Stomach (tissue), 8 donors: ENCODE measurements at regions not wholly inside any gene's neighbourhood (a gene's known extent, or its start where the extent isn't known, plus 50 kb on each side); places are given as distances from the start of the nearest gene placed in this dataset.

ENCODE experiments used
- DNase-seq, 2 donors: peaks; one replicate each; pipeline versions ENCODE4 v3.0.0 to v3.0.0-alpha.2; 2013 to 2019
- H3K27ac ChIP-seq, 5 donors: fragments of 200-600 bp in 4 of 5; sonication (generic) in 4 of 5; one replicate each; pipeline ENCODE4 v1.5.1; 2013 to 2019; ENCODE audit warnings: mild to moderate bottlenecking in 1 of 5, moderate library complexity in 1 of 5
- H3K27me3 ChIP-seq, 3 donors: fragments of 200-600 bp; sonication (generic); one replicate each; pipeline ENCODE4 v1.5.1; 2017 to 2019; ENCODE audit warnings: mixed run types in 1 of 3
- H3K36me3 ChIP-seq, 4 donors: fragments of 200-600 bp; sonication (generic); 1 replicate in 3 of 4; 2 replicates in 1 of 4; pipeline ENCODE4 v1.5.1; 2016 to 2019
- H3K4me1 ChIP-seq, 4 donors: fragments of 200-600 bp; sonication (generic); one replicate each; pipeline ENCODE4 v1.5.1; 2016 to 2019
- H3K4me3 ChIP-seq, 4 donors: fragments of 200-600 bp; sonication (generic) in 3 of 4; one replicate each; pipeline ENCODE4 v1.5.1; 2016 to 2019; ENCODE audit warnings: mild to moderate bottlenecking in 1 of 4
- H3K9me3 ChIP-seq, 4 donors: fragments of 200-600 bp; sonication (generic); one replicate each; pipeline ENCODE4 v1.5.1; 2016 to 2019
- EP300 ChIP-seq: sonication (generic); formaldehyde crosslinking; IDR thresholded peaks from one replicate; pipeline ENCODE4 v1.6.1; 2017; ENCODE audit warnings: antibody characterized with exemption
- POLR2A ChIP-seq, 4 donors: fragments of 450-650 bp; IDR thresholded peaks; one replicate each; pipeline ENCODE4 v1.6.1; 2016; ENCODE audit warnings: antibody characterized with exemption in 4 of 4, control low read depth in 2 of 4, mild to moderate bottlenecking in 1 of 4, moderate library complexity in 1 of 4
- POLR2AphosphoS5 ChIP-seq, 3 donors: sonication (generic); formaldehyde crosslinking; IDR thresholded peaks; one replicate each; pipeline ENCODE4 v1.6.1; 2016; ENCODE audit warnings: antibody characterized with exemption in 3 of 3
- WGBS, 5 donors: extraction: QIAGEN DNeasy Blood & Tissue Kit in 3 of 5; methylation state at CpG; one replicate each; pipeline versions ENCODE4 v1.1.5 to v1.1.7; 2013 to 2018; 5-methylcytosine and 5-hydroxymethylcytosine counted together
- intact Hi-C: fragments of 100-400 bp; cut with DNase I; formaldehyde crosslinking; loops from one replicate; pipeline ENCODE4 v1.15.1; 2023; ENCODE audit warnings: low total_unique reads
- TF ChIP-seq, protein P1 (sequence below), 7 experiments: fragments of 450-650 bp in 4 of 7; fragments of 200-600 bp in 3 of 7; sonication (generic) in 3 of 7; IDR thresholded peaks; one replicate each; pipeline ENCODE4 v1.5.1; 2016 to 2019; ENCODE audit warnings: antibody characterized with exemption in 7 of 7, control low read depth in 2 of 7, mild to moderate bottlenecking in 1 of 7
- donor health status: healthy with polysubstance abuse.
- donor health status: Bipolar disorder and iron deficiency.
- donor health status: healthy.

DNA sequence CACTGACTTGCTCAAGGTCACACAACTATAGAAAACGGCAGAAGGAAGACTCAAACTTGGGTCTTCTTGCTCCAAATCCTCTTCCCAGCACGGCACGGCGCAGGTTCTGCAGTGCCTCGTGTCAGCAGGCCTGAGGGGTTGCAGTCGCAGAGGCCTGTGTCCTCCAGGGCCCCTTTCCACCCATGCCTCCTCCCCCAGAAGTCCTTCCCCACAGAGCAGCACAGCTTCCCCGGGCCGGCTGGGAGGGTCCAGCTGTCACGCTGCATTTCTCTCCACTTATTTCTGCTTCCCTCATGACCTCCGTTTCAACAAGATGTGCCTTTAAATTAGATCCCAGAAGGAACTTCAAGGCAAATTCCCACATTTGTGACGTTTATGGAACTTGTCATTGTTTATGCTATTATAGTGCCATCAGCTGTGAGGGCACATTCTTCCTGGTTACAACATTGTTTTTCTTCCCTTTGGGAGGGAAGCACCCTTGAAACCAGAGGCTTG lies 148.4 kb downstream of the C5orf15 start:
- Histone ChIP-seq H3K4me1 (peaks cover 5 to 47% (median 19%) of the 10 kb centered on the region in 4 donors), H3K36me3 (no peaks in the 10 kb centered on the region), H3K4me3 (no peak overlapping the region), H3K9me3 (no peaks in the 10 kb centered on the region), H3K27ac (peak overlapping the region in 1 of 5 donors; percentile 18), H3K27me3 (no peaks in the 10 kb centered on the region)
- intact Hi-C loops: no loop called here
- peak in 1 of 2 donors; percentile 23 for DNase-seq
- TF ChIP-seq POLR2A (IDR thresholded peaks at IDR 0.05) (no peak), POLR2AphosphoS5 (IDR thresholded peaks at IDR 0.05) (no peak), EP300 (no peak)
- TF ChIP-seq, protein P1, sequence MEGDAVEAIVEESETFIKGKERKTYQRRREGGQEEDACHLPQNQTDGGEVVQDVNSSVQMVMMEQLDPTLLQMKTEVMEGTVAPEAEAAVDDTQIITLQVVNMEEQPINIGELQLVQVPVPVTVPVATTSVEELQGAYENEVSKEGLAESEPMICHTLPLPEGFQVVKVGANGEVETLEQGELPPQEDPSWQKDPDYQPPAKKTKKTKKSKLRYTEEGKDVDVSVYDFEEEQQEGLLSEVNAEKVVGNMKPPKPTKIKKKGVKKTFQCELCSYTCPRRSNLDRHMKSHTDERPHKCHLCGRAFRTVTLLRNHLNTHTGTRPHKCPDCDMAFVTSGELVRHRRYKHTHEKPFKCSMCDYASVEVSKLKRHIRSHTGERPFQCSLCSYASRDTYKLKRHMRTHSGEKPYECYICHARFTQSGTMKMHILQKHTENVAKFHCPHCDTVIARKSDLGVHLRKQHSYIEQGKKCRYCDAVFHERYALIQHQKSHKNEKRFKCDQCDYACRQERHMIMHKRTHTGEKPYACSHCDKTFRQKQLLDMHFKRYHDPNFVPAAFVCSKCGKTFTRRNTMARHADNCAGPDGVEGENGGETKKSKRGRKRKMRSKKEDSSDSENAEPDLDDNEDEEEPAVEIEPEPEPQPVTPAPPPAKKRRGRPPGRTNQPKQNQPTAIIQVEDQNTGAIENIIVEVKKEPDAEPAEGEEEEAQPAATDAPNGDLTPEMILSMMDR (IDR thresholded peaks at IDR 0.05): no peak
- WGBS, 5 donors: 62 to 80% (median 68%) methylated on average over 11 of the region's 11 CpGs

DNA sequence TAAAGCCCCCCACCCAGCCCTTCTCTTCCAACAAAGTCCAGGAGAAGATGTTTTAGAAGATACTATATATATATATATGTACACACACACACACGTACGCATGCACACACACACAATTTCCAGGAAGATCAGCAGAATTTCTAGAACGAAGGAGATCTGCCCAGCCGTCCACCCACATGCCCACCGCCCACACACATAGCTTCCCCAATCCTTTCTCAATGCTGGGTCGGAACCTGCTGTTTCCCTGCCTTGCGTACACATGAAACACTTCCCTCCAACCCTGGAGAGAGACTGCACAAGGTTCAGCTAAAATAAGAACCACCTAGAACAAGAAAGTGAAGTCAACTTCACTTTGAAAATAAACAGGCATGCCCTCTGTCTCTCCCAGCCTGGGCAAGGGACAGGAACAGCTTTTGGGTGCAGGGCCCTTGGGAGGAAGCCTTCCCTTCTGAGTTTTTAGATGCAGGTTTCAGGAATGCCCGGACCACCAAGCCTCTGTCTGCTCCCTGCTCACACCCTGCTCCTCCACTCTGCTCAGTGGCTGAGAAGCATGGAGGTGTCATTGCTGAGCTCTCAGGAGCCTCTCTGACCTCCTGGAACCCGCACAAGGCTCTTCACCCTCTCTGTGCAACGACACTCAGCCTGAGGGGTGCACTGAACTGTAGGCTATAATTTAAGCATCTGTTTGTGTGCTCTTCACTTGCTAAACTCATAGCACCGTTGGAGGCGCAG lies 149.4 kb downstream of the C5orf15 start:
- Histone ChIP-seq H3K9me3 (no peaks in the 10 kb centered on the region), H3K27me3 (no peaks in the 10 kb centered on the region), H3K4me3 (no peak overlapping the region), H3K36me3 (no peaks in the 10 kb centered on the region), H3K27ac (no peak overlapping the region), H3K4me1 (peaks cover 5 to 47% (median 19%) of the 10 kb centered on the region in 4 donors)
- TF ChIP-seq, protein P1 (IDR thresholded peaks at IDR 0.05): no peak
- TF ChIP-seq POLR2A (IDR thresholded peaks at IDR 0.05) (no peak), EP300 (no peak)
- DNase-seq: no peak
- WGBS, 5 donors: 85 to 100% (median 87%) methylated on average over 5 to 12 of the region's 12 CpGs
- intact Hi-C loops: no loop called here

DNA sequence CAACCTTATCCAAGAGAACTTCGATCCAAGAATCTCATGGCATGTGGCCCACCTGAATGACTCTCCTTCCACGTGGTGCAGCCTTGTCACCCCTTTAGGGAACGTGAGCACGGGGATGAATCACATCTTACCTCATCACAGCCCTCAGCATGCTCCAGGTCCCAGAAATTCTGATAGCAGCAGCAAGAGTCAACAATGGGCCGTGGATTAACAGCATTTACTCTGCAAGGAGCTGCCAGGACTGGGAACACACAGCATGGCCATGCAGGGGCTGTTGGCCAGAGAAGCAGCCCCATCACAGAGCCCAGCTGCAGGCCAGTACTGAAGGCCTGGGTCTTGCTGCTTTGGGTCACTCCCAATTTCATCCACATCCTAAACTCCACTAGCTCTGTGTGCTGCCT lies 150.4 kb downstream of the C5orf15 start:
- H3K27ac ChIP-seq: peak overlapping the region in 2 of 5 donors; percentile 58
- 10 to 31% (median 20%) methylated on average over 2 to 5 of the region's 5 CpGs for WGBS, 5 donors
- DNase-seq: peak; percentile 80 to 84
- TF ChIP-seq EP300 (no peak), POLR2A (IDR thresholded peaks at IDR 0.05) (no peak), POLR2AphosphoS5 (IDR thresholded peaks at IDR 0.05) (peak in 2 of 3 donors; percentile 47 to 93)
- TF ChIP-seq, protein P1 (IDR thresholded peaks at IDR 0.05): no peak
- H3K27me3 ChIP-seq: no peaks in the 10 kb centered on the region
- H3K9me3 ChIP-seq: no peaks in the 10 kb centered on the region
- H3K36me3 ChIP-seq: no peaks in the 10 kb centered on the region
- intact Hi-C loops: no loop called here
- H3K4me1 ChIP-seq: peaks cover 5 to 47% (median 19%) of the 10 kb centered on the region in 4 donors
- no peak overlapping the region for H3K4me3 ChIP-seq

DNA sequence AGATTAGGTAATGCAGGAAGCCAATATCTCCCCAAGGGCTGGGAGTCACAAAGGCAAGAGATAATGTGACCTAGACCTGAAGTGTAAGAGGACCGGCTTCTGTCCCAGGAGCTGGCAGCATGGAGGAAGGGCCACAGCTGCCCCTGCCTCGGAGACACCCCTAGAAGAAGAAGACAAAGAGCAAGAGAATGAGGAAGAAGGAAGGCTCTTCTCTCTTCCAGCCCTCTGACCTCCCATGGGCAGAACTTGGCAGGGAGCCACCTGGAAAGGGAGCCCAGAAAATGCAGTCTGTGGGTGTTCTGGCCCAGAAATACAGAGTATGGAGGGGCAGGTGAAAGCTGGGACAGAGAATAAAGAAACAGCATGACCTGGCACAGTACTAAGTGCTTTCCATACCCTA lies 151.0 kb downstream of the C5orf15 start:
- H3K9me3 ChIP-seq: no peaks in the 10 kb centered on the region
- WGBS, 5 donors: 65 to 83% (median 82%) methylated on average over 2 of the region's 2 CpGs
- peaks cover 5 to 47% (median 19%) of the 10 kb centered on the region in 4 donors for H3K4me1 ChIP-seq
- TF ChIP-seq POLR2A (IDR thresholded peaks at IDR 0.05): no peak
- no peak for TF ChIP-seq EP300
- TF ChIP-seq, protein P1 (IDR thresholded peaks at IDR 0.05): no peak
- no peak for TF ChIP-seq POLR2AphosphoS5 (IDR thresholded peaks at IDR 0.05)
- no peaks in the 10 kb centered on the region for H3K36me3 ChIP-seq
- intact Hi-C loops: no loop called here
- no peak overlapping the region for H3K4me3 ChIP-seq
- H3K27me3 ChIP-seq: no peaks in the 10 kb centered on the region
- DNase-seq: no peak
- H3K27ac ChIP-seq: peak overlapping the region in 1 of 5 donors; percentile 58
